IMR-90 (cell line): ENCODE measurements at regions not wholly inside any gene's neighbourhood (a gene's known extent, or its start where the extent isn't known, plus 50 kb on each side); places are given as distances from the start of the nearest gene placed in this dataset.

ENCODE experiments used
- ATAC-seq: fragments of 200-7000 bp; cut with Tn5 transposase; 2 replicates; pipeline ENCODE4 v1.9.1; 2020; ENCODE audit warnings: low read depth, mild to moderate bottlenecking, moderate library complexity
- BruUV-seq: library from RNA; stranded (reverse); fragments of 400-500 nt; replicated peaks from 2 replicates; lab custom pipeline; 2021; lab: Mats Ljungman, UMichigan
- CTCF ChIA-PET: fragments of 300-600 bp; formaldehyde crosslinking; extraction: SDS; loops from one replicate; lab custom pipeline; 2021; ENCODE audit warnings: antibody characterized with exemption; lab: Yijun Ruan, JAX
- POLR2A ChIA-PET: fragments of 300-600 bp; sonication (Branson Sonifier 250); formaldehyde crosslinking; loops from one replicate; lab custom pipeline; 2022; ENCODE audit warnings: antibody characterized with exemption; ENCODE audit not compliant: unreplicated experiment; lab: Charles Lee
- DNase-seq: peaks from one replicate; pipeline ENCODE4 v3.0.0; 2013
- H2AFZ ChIP-seq: replicated peaks from 2 replicates; pipeline ENCODE3; 2013; ENCODE audit warnings: low read length, mild to moderate bottlenecking; ENCODE audit not compliant: poor library complexity
- H2AK5ac ChIP-seq: 2 replicates; pipeline ENCODE4 v1.6.1; 2013; ENCODE audit warnings: low read depth, low read length, inconsistent platforms
- H2AK9ac ChIP-seq: replicated peaks from 2 replicates; pipeline ENCODE3; 2013; ENCODE audit warnings: mild to moderate bottlenecking, low read depth, low read length, moderate library complexity; ENCODE audit not compliant: poor library complexity
- H2BK120ac ChIP-seq: 2 replicates; pipeline ENCODE4 v1.6.1; 2013; ENCODE audit warnings: low read depth, low read length, inconsistent platforms
- H2BK15ac ChIP-seq: 3 replicates; pipeline ENCODE4 v1.6.1; 2013; ENCODE audit warnings: low read depth, low read length, inconsistent platforms
- H2BK20ac ChIP-seq: 2 replicates; pipeline ENCODE4 v1.6.1; 2013; ENCODE audit warnings: low read depth, mild to moderate bottlenecking, inconsistent platforms, low read length, moderate library complexity
- H2BK5ac ChIP-seq: 2 replicates; pipeline ENCODE4 v1.6.1; 2013; ENCODE audit warnings: mild to moderate bottlenecking, low read depth, low read length, inconsistent platforms; ENCODE audit not compliant: poor library complexity, severe bottlenecking
- H3K14ac ChIP-seq: replicated peaks from 2 replicates; pipeline ENCODE4 v1.6.1; 2013; ENCODE audit warnings: low read depth, low read length, inconsistent platforms
- H3K18ac ChIP-seq: 2 replicates; pipeline ENCODE4 v1.6.1; 2013; ENCODE audit warnings: low read depth, low read length, control low read depth
- H3K23ac ChIP-seq: 2 replicates; pipeline ENCODE4 v1.6.1; 2013; ENCODE audit warnings: low read depth, low read length, inconsistent platforms
- H3K27ac ChIP-seq: 2 replicates; pipeline ENCODE4 v1.5.1; 2013; ENCODE audit warnings: mild to moderate bottlenecking, control low read depth, low read length; ENCODE audit not compliant: insufficient read depth
- H3K27me3 ChIP-seq: 2 replicates; pipeline ENCODE4 v1.6.1; 2013; ENCODE audit warnings: low read length; ENCODE audit not compliant: control insufficient read depth, insufficient read depth
- H3K36me3 ChIP-seq: 2 replicates; pipeline ENCODE4 v1.6.1; 2013; ENCODE audit warnings: low read length, mixed read lengths; ENCODE audit not compliant: control insufficient read depth, insufficient read depth
- H3K4ac ChIP-seq: 2 replicates; pipeline ENCODE4 v1.6.1; 2013; ENCODE audit warnings: low read depth, low read length, inconsistent platforms
- H3K4me1 ChIP-seq: 2 replicates; pipeline ENCODE4 v1.6.1; 2013; ENCODE audit warnings: low read length, mixed read lengths; ENCODE audit not compliant: control insufficient read depth, insufficient read depth
- H3K4me2 ChIP-seq: 2 replicates; pipeline ENCODE4 v1.6.1; 2013; ENCODE audit warnings: low read depth, mild to moderate bottlenecking, control low read depth, low read length, moderate library complexity
- H3K4me3 ChIP-seq: 2 replicates; pipeline ENCODE4 v1.5.1; 2013; ENCODE audit warnings: low read depth, mild to moderate bottlenecking, control low read depth, low read length, moderate library complexity; ENCODE audit not compliant: insufficient read depth
- H3K56ac ChIP-seq: 2 replicates; pipeline ENCODE4 v1.6.1; 2013; ENCODE audit warnings: low read length, inconsistent platforms; ENCODE audit not compliant: insufficient read depth; ENCODE audit errors: extremely low read depth
- H3K79me1 ChIP-seq, 2 experiments: 2 replicates each; pipeline ENCODE4 v1.6.1; 2013; ENCODE audit warnings: low read length in 2 of 2, inconsistent platforms in 1 of 2, low read depth in 1 of 2
- H3K9ac ChIP-seq: 2 replicates; pipeline ENCODE4 v1.6.1; 2013; ENCODE audit warnings: low read depth, low read length, control low read depth
- H3K9me1 ChIP-seq: 2 replicates; pipeline ENCODE4 v1.6.1; 2013; ENCODE audit warnings: low read length, inconsistent platforms; ENCODE audit not compliant: insufficient read depth
- H3K9me3 ChIP-seq: 2 replicates; pipeline ENCODE4 v1.6.1; 2013; ENCODE audit warnings: low read length; ENCODE audit not compliant: control insufficient read depth, insufficient read depth
- H4K20me1 ChIP-seq: 2 replicates; pipeline ENCODE4 v1.6.1; 2013; ENCODE audit warnings: low read length, inconsistent platforms; ENCODE audit not compliant: insufficient read depth
- H4K5ac ChIP-seq: 2 replicates; pipeline ENCODE4 v1.6.1; 2013; ENCODE audit warnings: mild to moderate bottlenecking, low read depth, low read length, control low read depth
- H4K8ac ChIP-seq, 2 experiments: 2 replicates each; pipeline ENCODE4 v1.6.1; 2013; ENCODE audit warnings: low read depth in 2 of 2, low read length in 2 of 2, control low read depth in 1 of 2, inconsistent platforms in 1 of 2
- H4K91ac ChIP-seq: 2 replicates; pipeline ENCODE4 v1.6.1; 2013; ENCODE audit warnings: low read depth, low read length, inconsistent platforms; ENCODE audit not compliant: insufficient read depth
- BHLHE40 ChIP-seq: fragments of 150-350 bp; IDR thresholded peaks from 2 replicates; pipeline ENCODE4 v1.6.1; 2016; ENCODE audit warnings: mild to moderate bottlenecking, low read depth, low read length
- CEBPB ChIP-seq: IDR thresholded peaks from 2 replicates; pipeline ENCODE4 v1.6.1; 2012; ENCODE audit warnings: low read depth, low read length, improper control_type of control experiment
- CHD1 ChIP-seq: IDR thresholded peaks from 2 replicates; pipeline ENCODE4 v1.6.1; 2012; ENCODE audit warnings: low read depth, low read length, improper control_type of control experiment
- FOS ChIP-seq: fragments of 150-350 bp; IDR thresholded peaks from 2 replicates; pipeline ENCODE4 v1.6.1; 2016; ENCODE audit warnings: low read depth, low read length
- MAFK ChIP-seq: IDR thresholded peaks from 2 replicates; pipeline ENCODE4 v1.6.1; 2012; ENCODE audit warnings: low read depth, low read length, improper control_type of control experiment
- MXI1 ChIP-seq: IDR thresholded peaks from 2 replicates; pipeline ENCODE4 v1.6.1; 2012; ENCODE audit warnings: low read depth, mild to moderate bottlenecking, low read length, moderate library complexity, borderline replicate concordance
- NFE2L2 ChIP-seq: fragments of 150-350 bp; IDR thresholded peaks from 2 replicates; pipeline ENCODE4 v1.6.1; 2016; ENCODE audit warnings: low read depth, mild to moderate bottlenecking, low read length
- POLR2A ChIP-seq: IDR thresholded peaks from 2 replicates; pipeline ENCODE4 v1.6.1; 2012; ENCODE audit warnings: mild to moderate bottlenecking, low read depth, low read length
- RAD21 ChIP-seq: IDR thresholded peaks from 2 replicates; pipeline ENCODE4 v1.6.1; 2012; ENCODE audit warnings: low read length, improper control_type of control experiment
- RCOR1 ChIP-seq: IDR thresholded peaks from 2 replicates; pipeline ENCODE4 v1.6.1; 2012; ENCODE audit warnings: mild to moderate bottlenecking, low read length, improper control_type of control experiment; ENCODE audit not compliant: insufficient replicate concordance
- RFX5 ChIP-seq: IDR thresholded peaks from 2 replicates; pipeline ENCODE4 v1.8.0; 2012; ENCODE audit warnings: low read depth, mild to moderate bottlenecking, low read length, moderate library complexity
- SMC3 ChIP-seq: fragments of 150-350 bp; IDR thresholded peaks from 2 replicates; pipeline ENCODE4 v1.6.1; 2016; ENCODE audit warnings: low read depth, mild to moderate bottlenecking, antibody characterized with exemption, low read length, moderate library complexity
- WGBS, 2 experiments: methylation state at CpG; one replicate each; pipeline versions ENCODE4 v1.1.5 to v1.1.7; 2013; ENCODE audit warnings: missing lambda C conversion rate in 2 of 2; ENCODE audit not compliant: insufficient read length in 1 of 2; ENCODE audit errors: extremely low coverage in 2 of 2; 5-methylcytosine and 5-hydroxymethylcytosine counted together
- dilution Hi-C: fragments of 300-500 bp; cut with HindIII; formaldehyde crosslinking; loops from one replicate; pipeline ENCODE4 v1.14.3; 2018; ENCODE audit warnings: low sequenced_read_pairs; ENCODE audit not compliant: unreplicated experiment
- in situ Hi-C: fragments of 300-500 bp; cut with MboI; formaldehyde crosslinking; loops from 3 replicates; pipeline ENCODE4 v1.14.3; 2019; ENCODE audit warnings: low sequenced_read_pairs, inconsistent platforms, mixed read lengths
- intact Hi-C: fragments of 100-400 bp; cut with micrococcal nuclease; formaldehyde crosslinking; loops from 2 replicates; pipeline ENCODE4 v1.10.0; 2022
- TF ChIP-seq, protein P1 (sequence below): conservative IDR thresholded peaks from 2 replicates; pipeline ENCODE4 v1.5.1; 2012; ENCODE audit warnings: mild to moderate bottlenecking, low read depth, low read length, improper control_type of control experiment
- TF ChIP-seq, protein P2 (sequence below): fragments of 150-350 bp; IDR thresholded peaks from 2 replicates; pipeline ENCODE4 v1.6.1; 2017; ENCODE audit warnings: mild to moderate bottlenecking, antibody characterized with exemption, low read length, low read depth
- TF ChIP-seq, protein P3 (sequence below): fragments of 150-350 bp; IDR thresholded peaks from 2 replicates; pipeline ENCODE4 v1.6.1; 2016; ENCODE audit warnings: low read depth, mild to moderate bottlenecking, low read length, moderate library complexity, borderline replicate concordance

GRCh38 chr15:72915843-72916242 is 132.3 kb upstream of the ADPGK start:
- Histone ChIP-seq H4K91ac (no peak overlapping the region), H3K14ac (no peak overlapping the region), H4K20me1 (no peaks in the 10 kb centered on the region), H2BK20ac (no peak overlapping the region), H2AK5ac (no peak overlapping the region), H4K5ac (no peak overlapping the region), H3K9me1 (peaks cover 4% of the 10 kb centered on the region), H2BK15ac (no peak overlapping the region), H3K27ac (no peak overlapping the region), H2AK9ac (no peak overlapping the region), H3K23ac (no peak overlapping the region), H4K8ac (no peak overlapping the region), H3K9ac (no peak overlapping the region), H2BK120ac (no peak overlapping the region), H2AFZ (no peak overlapping the region), H3K18ac (no peak overlapping the region), H3K27me3 (peaks cover 2% of the 10 kb centered on the region; the same call in 1 of the 2 replicates), H3K4ac (no peak overlapping the region), H2BK5ac (no peak overlapping the region), H3K79me1 (no peaks in the 10 kb centered on the region), H3K56ac (no peak overlapping the region), H3K36me3 (no peaks in the 10 kb centered on the region), H3K9me3 (no peaks in the 10 kb centered on the region), H3K4me1 (peaks cover 1% of the 10 kb centered on the region), H3K4me2 (no peak overlapping the region), H3K4me3 (no peak overlapping the region)
- ChIA-PET CTCF (no interaction called here), POLR2A (no interaction called here)
- ATAC-seq (no peak), DNase-seq (no peak)
- WGBS, 2 experiments, result 75% methylated on average over 1 of the region's 7 CpGs; no CpG with 5 or more reads in 1 of the 2 experiments
- dilution Hi-C loops (no loop called here), in situ Hi-C loops (no loop called here), intact Hi-C loops (no loop called here)
- TF ChIP-seq NFE2L2, result no peak
- TF ChIP-seq CEBPB, result no peak
- no peak for TF ChIP-seq BHLHE40
- TF ChIP-seq, protein P1, sequence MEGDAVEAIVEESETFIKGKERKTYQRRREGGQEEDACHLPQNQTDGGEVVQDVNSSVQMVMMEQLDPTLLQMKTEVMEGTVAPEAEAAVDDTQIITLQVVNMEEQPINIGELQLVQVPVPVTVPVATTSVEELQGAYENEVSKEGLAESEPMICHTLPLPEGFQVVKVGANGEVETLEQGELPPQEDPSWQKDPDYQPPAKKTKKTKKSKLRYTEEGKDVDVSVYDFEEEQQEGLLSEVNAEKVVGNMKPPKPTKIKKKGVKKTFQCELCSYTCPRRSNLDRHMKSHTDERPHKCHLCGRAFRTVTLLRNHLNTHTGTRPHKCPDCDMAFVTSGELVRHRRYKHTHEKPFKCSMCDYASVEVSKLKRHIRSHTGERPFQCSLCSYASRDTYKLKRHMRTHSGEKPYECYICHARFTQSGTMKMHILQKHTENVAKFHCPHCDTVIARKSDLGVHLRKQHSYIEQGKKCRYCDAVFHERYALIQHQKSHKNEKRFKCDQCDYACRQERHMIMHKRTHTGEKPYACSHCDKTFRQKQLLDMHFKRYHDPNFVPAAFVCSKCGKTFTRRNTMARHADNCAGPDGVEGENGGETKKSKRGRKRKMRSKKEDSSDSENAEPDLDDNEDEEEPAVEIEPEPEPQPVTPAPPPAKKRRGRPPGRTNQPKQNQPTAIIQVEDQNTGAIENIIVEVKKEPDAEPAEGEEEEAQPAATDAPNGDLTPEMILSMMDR, result no peak
- no peak for TF ChIP-seq RFX5
- TF ChIP-seq, protein P2, sequence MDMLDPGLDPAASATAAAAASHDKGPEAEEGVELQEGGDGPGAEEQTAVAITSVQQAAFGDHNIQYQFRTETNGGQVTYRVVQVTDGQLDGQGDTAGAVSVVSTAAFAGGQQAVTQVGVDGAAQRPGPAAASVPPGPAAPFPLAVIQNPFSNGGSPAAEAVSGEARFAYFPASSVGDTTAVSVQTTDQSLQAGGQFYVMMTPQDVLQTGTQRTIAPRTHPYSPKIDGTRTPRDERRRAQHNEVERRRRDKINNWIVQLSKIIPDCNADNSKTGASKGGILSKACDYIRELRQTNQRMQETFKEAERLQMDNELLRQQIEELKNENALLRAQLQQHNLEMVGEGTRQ, result no peak
- TF ChIP-seq MAFK, result no peak
- TF ChIP-seq MXI1, result no peak
- no peak for TF ChIP-seq SMC3
- no peak for TF ChIP-seq RAD21
- TF ChIP-seq POLR2A, result no peak
- no peak for TF ChIP-seq RCOR1
- no peak for TF ChIP-seq CHD1
- no peak for TF ChIP-seq FOS
- TF ChIP-seq, protein P3, sequence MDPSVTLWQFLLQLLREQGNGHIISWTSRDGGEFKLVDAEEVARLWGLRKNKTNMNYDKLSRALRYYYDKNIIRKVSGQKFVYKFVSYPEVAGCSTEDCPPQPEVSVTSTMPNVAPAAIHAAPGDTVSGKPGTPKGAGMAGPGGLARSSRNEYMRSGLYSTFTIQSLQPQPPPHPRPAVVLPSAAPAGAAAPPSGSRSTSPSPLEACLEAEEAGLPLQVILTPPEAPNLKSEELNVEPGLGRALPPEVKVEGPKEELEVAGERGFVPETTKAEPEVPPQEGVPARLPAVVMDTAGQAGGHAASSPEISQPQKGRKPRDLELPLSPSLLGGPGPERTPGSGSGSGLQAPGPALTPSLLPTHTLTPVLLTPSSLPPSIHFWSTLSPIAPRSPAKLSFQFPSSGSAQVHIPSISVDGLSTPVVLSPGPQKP, result no peak
- BruUV-seq, result no TSS peak
